Urinary bladder (tissue), 4 donors: ENCODE measurements at regions not wholly inside any gene's neighbourhood (a gene's known extent, or its start where the extent isn't known, plus 50 kb on each side); places are given as distances from the start of the nearest gene placed in this dataset. TPM values are rescaled to one million over a fixed set of nuclear protein-coding genes. Genes with fewer than 3 reads are reported as not detected.

Source experiments
- DNase-seq: peaks from one replicate; pipeline ENCODE4 v3.0.0-alpha.2; 2015; ENCODE audit errors: extremely low spot score
- H3K27ac ChIP-seq: one replicate; pipeline ENCODE4 v1.5.1; 2013; ENCODE audit warnings: low read depth, mild to moderate bottlenecking, moderate library complexity
- H3K36me3 ChIP-seq: one replicate; pipeline ENCODE4 v1.6.1; 2013; ENCODE audit warnings: mild to moderate bottlenecking, moderate library complexity; ENCODE audit not compliant: insufficient read depth
- H3K4me1 ChIP-seq: one replicate; pipeline ENCODE4 v1.6.1; 2013; ENCODE audit warnings: mild to moderate bottlenecking, moderate library complexity; ENCODE audit not compliant: insufficient read depth
- H3K4me3 ChIP-seq: one replicate; pipeline ENCODE4 v1.5.1; 2013; ENCODE audit warnings: low read depth, low read length
- WGBS: extraction: QIAGEN DNeasy Blood & Tissue Kit; methylation state at CpG from one replicate; pipeline ENCODE4 v1.1.7; 2013; 5-methylcytosine and 5-hydroxymethylcytosine counted together
- small RNA-seq: library from RNA; depleted of rRNA; stranded (forward); fragments of <200 nt; gene quantifications from one replicate; pipeline ENCODE3, GENCODE V24; 2014
- donor health status: healthy with polysubstance abuse.
- donor health status: healthy.

DNA sequence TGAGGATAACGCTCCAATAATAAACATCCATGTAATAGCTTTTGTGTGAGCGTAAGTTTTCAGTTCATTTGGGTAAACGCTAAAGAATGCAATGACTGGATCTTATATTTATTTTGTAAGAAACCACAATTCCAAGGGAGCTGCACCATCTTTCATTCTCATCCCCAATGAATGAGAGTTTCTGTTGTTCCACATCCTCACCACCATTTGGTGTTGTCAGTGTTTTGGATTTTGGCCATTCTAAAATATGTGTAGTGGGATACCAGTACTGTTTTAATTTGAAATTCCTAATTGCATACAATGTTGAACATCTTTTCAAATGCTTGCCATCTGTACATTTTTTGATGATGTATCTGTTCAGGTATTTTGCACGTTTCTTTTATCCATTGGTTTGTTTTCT is 50.9 kb upstream of the SEMA3D start:
- no peaks in the 10 kb centered on the region for H3K36me3 ChIP-seq
- 94% methylated on average over 4 of the region's 4 CpGs for WGBS
- H3K27ac ChIP-seq = no peak overlapping the region
- H3K4me3 ChIP-seq = no peak overlapping the region
- no peak for DNase-seq
- no peaks in the 10 kb centered on the region for H3K4me1 ChIP-seq

Small RNAs in the stretch of these regions (small RNA-seq; reads per million reads assigned to genes)
- gene DYNLL1P7 = not detected
